Activated naive CD8-positive, alpha-beta T cell treated with anti-CD3 and anti-CD28 coated beads, Interleukin-2, amount 50 U/mL, for 16 hours (primary cell): ENCODE measurements at regions not wholly inside any gene's neighbourhood (a gene's known extent, or its start where the extent isn't known, plus 50 kb on each side); places are given as distances from the start of the nearest gene placed in this dataset.

Experiments
- DNase-seq: peaks from one replicate; pipeline ENCODE4 v3.0.0-alpha.2; 2020; ENCODE audit warnings: low read depth, low spot score

DNA sequence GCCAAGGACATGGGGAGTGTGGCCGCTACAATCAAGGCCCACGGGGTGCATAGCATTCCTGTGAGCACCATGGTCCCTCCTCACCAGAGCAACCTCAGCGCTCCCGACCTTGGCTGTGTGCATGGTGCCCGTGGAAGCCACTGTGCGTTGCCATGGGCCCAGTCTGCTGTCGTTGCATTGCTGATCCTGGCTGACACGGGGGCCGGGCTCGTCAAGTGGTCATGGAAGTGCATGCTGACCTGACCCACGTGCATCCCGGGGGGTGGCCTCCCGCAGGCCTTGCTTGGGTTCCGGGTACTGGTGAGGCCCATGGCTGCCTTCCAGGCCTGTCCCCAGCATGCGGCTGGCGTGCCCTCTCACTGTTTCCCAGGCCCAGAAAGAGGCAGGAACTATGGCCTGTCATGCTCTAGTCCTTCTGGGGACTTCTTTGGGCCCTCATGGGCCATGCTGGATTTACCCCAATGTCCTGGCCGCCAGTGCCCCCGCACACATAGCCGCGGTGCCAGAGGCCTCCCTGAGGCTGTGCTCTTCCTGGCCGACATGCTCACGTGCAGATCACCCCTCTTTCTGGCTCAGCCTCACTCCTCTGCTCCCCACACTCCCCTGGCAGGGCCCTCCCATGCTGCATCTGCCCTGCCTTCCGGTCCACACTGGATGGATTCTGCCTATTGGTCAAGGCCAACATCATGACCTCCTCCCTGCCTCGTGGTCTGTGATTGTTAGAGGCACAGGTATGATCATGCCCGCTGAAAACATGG lies 1258.0 kb downstream of the BRD1 start:
- no peak for DNase-seq

DNA sequence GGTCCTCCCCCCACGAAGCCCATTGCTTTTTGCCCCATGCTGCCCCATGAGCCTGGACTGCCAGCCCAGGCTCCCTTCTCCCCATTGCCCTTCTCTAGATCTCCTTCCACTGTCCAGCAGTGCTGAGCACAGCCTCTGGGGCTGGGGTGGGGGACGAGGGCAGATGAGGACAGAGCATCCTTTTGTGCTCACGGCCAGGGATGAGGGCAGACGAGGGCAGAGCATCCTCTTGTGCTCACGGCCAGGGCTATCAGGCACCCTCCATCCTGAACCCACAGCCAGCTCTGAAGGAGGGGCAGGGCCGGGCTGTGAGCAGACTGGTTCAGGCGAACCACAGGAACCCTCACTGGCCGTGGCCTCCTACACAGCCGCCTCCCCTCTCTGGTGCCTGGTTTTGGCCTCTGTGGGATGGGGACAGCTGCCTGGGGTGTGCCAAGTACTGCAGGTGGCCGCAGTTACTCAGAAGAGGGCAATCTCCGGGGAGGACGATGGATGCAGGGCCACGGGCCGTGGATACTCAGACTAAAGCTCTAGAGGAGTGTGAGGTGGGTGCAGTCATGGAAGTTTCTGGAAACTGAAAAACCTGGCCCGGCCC lies 1258.8 kb downstream of the BRD1 start:
- no peak for DNase-seq

DNA sequence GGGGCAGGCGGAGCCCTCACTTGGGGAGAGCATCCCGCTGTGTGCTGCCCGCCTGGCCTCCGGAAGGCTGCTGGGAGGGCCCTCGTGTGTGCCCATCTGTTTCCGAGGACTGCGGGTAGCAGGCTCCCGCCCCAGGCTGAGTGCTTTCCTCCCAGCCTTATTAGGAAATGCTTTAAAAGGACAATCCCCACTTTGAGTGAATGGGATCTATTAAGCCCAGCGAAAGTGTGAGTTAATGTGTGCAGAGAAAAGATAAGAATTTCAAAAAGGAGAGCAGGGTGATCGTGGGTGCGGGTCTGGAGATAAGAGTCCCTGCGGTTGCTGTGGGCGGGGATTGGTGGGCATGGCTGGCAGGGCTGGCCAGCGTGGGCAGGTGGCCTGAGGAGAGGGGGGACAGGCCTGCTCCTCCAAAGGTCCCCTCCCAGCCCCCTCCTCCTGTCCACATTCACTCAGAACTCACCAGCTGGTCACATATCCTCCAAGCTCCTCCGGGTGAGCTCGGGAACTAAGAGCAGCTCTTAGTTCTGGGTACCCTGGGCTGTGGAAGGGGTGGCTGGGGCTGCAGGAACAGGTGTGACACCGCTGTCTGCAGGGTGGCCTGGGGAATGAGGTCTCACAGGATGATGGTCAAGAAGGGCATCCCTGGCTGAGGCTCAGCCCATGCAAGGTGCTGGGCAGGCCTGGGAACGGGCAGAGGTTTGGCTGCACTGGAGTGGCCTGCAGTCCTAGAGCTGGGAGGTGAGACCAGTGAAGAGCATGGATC lies 1260.3 kb downstream of the BRD1 start:
- no peak for DNase-seq

DNA sequence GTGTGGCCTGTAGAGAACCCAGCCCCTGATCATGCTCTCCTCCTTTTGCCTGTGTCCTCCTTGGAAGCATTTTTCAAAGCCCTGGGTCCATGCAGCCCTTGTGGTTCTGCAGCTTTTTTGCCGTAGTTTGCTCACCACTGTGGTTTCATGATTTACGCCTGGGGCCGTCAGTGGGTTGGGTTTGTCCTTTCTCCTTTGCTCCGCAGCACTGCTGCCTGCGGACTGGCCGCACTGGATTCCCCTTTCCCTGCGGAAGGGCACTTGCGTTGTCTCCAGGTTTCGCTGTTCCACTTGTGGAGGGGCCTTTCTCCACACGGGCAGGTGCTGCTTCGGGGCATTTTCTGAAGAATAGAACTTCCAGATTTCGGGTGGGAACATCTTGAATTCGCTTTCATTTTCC lies 1260.9 kb downstream of the BRD1 start:
- DNase-seq, result no peak

DNA sequence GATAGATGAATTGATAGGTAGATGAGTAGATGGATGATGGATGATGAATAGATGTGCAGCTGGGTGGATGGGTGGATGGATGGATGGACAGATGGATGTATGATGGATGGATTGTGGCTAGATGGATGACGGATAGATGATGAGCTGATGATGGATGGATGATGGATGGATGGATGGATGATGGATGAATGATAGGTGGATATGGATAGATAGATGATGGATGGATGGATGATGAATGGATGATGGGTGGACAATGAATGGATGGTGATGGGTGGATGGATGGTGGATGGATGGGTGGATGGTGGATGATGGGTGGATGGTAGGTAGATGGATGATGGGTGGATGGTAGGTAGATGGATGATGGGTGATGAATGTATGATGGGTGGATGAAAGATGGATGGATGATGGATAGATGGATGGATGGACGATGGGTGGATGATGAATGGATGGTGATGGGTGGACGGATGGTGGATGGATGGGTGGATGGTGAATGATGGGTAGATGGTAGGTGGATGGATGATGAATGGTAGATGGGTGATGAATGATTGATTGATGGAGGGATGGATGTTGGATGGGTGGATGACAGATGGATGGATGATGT lies 1261.7 kb downstream of the BRD1 start:
- DNase-seq, result no peak

DNA sequence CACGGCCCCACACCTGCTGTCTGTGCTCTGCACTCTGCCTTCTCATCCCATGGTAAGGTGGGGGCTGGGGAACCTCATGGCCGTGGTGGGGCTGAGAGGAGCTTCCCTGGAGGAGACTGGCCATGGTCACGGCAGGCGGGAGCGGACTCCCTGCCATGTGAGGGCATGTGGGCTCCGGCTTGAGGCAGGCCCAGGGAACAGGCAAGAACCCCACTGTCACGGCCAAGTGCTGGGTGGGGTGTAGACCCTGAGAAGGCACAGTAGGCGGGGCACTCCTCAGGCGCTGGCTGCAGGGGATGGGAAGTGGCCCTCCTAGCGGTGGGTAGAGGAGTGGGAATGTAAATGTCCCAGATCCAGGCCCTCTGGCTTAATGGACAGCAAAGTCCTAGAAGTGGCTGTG lies 1262.7 kb downstream of the BRD1 start:
- DNase-seq, result no peak

DNA sequence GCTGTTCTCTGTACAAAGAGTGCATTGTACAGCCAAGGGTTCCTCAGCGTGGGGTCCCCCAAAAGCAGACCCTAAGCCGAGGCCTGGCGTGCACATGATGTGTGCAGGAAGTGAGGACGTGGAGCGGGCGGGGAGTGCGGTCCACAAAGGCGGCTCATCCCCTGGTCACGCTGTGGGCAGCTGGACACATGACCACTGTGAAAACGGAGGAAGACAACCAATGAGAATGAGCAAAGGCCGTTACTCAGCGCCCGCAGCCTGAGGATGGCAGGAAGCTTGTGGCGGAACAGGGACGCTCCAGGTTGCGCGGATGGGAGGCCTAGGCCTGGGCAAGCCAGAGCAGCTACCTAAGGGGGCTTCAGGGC lies 1263.7 kb downstream of the BRD1 start:
- no peak for DNase-seq

DNA sequence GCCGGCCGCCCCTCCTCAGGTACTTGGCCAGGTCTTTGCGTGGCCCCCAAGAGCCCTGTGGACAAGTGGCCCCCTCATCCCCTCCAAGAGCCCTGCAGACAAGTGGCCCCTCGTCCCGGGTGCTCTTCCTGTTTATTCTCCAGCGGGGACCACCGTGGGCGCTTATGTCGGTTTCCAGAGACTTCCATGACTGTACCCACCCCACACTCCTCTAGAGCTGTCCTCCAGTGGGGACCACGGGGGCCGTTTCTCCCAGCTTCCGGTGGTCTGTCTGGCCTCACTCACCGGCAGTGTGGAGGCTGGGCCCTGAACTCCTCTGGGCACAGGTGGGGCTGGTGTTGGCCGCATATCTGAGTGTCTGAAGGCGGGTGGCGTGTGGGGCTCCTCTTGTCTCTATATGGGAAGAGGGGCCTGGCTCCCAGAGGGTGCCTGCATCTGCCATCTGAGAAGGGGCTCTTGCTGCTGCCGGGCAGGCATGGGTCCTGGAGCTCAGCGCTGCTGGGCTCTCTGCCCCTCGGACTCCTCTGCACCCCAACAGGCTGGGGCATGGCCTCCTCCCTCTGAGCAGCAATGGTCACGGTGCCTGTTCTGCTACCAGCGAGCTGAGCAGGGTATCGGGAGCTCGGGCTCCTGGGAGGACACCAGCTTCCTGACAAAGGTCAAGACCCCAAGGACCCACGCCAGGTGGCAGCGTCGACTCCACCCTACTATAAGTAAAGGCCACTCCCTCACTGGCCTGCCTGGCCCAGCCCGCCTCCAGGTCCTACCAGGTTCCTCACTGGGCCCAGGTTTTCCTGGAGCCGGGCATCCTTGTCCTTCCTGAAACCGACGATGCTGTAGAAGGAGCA lies 1264.3 kb downstream of the BRD1 start:
- no peak for DNase-seq

DNA sequence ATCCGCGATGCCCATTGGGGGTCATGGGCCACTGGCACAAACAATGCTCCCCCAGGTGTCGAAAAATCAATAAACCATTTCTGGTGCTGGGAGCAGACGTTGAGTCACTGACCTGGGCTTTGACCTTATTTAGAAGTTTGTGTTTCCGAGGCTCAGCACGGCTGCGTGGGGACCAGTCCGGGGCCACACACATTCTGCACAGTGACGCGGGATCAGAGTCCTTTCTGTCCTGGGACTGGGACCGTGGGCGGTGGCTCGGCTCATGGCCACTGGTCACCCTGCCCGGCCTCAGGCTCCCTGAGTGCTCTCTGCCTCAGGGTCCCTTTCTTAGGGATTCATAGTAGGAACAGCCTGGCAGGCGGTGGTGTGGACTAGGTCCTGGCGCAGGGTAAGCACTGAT lies 1266.0 kb downstream of the BRD1 start:
- DNase-seq, result no peak

DNA sequence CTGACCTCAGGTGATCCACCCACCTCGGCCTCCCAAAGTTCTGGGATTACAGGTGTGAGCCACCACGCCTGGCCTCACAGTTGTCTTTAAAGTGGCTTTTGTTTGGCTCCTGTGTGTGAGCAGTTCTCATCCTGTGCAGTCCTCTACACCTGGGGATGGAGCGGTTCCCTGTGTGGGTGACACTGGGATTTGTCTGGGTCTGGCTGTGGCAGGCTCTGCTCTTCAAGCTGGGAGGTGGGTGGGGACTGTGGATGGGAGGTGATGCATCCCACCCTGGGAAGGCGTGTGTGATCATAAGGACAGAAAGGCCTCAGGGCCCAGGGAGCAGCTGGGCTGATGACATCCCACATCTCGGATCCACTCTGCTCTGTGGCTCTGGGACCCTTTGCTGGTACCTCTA lies 1266.8 kb downstream of the BRD1 start:
- DNase-seq, result no peak

DNA sequence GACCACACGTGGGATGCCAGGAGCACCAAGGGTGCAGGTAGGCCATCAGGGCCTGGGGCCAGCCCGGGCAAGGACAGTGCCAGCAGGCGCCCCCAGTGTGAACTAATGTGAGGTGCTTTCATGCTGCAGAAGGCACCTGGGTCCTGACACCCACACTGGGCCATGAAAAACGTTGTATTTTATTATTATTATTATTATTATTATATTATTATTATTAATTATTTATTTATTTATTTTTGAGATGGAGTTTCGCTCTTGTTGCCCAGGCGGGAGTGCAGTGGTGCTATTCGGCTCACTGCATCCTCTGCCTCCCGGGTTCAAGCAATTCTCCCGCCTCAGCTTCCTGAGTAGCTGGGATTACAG lies 1267.3 kb downstream of the BRD1 start:
- DNase-seq, result no peak

DNA sequence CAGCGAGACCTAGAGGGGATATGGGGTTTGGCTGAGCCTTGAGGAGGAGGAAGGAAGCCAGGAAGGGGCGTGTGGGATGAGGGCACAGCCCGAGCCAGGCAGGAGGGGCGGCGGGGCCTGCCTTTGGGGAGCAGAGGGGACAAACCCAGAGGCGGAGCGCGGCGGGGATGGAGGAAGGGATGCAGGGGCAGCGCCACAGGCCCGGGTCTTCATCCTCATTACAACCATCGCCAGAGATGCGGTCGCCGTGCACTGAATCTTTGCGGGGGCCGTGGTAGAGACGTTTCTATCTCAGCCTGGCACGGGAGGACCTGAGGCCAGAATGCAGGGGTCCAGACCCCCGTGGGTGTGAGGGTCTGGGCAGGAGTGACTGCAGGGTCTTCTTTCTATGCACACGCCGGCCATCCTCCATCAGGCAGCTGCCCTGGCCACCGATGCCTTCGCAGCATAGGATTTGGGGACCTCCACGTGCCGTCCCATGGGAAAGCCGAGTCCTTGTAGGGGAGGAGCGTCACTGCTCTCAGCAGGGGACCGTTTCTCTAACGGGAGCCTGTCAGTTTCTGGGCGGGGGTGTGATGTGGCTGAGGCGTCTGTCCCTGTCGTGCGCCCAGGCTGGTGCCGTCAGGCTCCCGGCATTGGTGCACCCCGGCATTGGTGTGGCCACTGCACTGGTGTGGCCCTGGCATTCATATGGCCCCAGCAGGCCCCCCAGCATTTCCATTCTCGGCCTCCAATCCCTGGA lies 1267.9 kb downstream of the BRD1 start:
- no peak for DNase-seq

DNA sequence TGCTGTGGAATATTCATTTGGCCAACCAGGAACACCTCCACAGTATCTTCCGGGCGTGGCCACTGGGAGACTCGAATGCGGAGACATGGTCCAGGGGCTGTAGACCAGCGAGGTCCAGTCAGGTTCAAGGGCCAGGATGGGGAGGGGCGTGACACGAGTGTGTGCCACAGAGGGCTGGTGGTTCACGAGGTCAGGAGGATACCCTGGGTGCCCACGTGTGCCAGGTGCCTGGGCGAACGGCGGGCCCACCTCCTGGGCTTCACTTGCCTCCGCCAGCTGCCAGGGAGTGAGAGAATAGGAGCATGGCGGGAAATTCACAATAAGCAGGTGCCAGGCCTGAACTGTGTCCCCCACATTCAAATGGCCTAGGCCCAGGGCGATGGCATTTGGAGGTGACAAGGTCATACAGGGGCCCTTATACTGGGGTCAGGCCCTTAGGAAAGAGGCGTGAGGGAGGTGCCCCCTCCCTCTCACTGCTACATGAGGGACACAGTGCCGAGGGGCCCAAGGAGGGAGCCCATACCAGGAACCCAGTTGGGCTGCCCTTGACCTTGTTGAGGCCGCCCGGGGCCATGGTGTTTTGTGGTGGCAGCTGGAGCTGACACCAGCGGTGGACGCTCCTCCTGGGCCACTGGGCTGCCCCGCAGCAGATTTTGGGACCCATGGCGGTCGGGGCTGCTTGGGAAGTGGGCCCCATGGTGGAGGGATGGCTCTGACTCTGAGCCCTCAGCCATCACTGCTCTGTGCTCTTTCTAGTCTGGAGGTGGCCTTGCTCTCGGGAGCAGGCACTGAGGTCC lies 1268.9 kb downstream of the BRD1 start:
- no peak for DNase-seq

DNA sequence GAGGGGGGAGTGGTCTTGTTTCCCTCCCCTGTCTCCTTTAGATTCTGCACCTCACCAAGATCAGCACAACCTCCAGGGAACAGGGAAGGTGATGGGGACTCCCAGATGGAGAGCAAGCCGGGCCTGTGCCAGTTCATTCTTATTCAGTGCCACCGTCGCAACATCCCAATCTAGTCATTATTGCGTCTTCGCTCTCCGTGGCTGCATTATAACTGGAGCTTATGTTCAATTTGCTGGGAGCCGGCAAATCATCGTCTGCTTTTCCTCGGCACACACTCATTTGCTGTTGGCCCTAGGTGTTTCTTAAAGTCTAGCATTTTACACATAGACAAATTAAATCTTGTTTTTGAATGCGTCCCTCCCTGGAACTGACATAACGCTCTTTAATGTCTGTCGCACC lies 1269.7 kb downstream of the BRD1 start:
- no peak for DNase-seq

DNA sequence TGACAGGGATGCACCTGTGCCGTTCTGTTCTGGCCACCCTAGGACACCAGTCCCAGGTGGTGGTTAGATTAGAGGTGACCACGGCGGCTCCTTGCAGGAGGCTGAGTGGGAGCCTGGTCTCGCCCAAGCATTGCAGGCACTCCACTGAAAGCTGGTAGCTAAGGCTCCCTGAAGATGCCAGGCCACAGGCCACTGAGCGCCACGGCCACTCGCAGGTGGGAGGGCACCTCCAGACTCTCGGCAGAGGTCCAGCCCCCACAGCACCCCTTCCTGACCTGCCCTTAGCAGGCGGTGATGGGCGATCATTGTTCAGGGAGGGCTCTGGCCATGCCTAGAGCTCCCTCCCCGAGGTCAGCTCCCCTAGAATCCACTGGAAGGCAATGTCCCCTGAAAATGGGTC lies 1270.2 kb downstream of the BRD1 start:
- DNase-seq, result no peak

DNA sequence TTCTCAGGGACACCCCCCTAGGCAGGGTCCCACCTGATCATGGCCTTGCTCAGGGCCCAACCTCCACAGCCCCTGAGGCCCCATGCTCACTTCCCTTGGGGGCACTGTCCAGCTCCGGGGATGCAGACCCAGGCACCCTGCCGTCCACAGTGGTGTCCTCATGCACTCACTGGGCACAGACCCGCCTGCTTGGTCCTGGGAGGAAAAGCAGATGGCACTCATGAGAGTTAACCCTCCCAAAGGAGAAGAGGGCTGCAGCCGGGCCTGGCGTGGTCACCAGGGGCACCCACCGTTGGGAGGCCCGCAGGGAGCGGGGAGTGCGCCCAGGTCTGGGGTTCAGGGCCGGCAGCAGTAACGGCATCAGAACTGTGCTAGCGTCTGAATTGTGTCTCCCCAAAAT lies 1270.9 kb downstream of the BRD1 start:
- no peak for DNase-seq

DNA sequence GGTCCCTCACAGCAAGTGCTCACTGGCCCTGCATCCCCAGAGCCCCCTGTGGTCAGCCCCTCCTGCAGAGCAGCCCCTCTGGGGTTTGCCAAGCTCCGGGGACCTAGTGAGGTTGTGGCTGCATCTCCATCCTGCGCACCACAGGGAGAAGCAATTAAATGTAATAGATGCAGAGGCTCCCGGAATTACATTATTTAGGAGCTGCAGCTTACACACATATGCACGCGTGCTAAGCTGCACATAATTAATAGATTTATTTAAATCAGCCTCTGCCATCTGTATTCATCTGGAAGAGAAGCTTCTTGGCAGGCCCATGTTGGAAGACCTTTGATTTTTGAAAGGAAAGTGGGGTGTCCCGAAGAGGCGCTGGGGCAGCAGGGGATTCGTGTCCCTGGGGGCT lies 1271.5 kb downstream of the BRD1 start:
- no peak for DNase-seq

DNA sequence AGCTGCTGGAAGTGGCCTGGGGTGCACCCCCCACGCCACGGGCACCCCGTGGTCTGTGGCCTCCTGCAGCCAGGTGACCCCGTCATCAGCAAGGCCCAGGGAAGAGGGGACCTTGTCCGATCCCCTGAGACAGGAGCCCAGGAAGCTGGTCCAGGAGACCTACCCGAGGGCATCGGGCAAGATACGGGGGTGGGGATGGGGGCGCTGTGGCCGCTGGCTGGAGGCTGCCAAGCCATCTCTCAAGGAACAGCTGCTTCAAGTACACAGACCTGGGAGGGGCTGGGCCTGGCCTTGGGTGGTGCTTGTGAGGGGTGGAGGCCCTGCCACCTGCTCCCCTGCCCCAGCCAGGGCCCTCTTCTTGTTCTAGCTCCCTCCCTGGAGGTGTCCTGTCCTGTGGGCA lies 1272.1 kb downstream of the BRD1 start:
- no peak for DNase-seq

DNA sequence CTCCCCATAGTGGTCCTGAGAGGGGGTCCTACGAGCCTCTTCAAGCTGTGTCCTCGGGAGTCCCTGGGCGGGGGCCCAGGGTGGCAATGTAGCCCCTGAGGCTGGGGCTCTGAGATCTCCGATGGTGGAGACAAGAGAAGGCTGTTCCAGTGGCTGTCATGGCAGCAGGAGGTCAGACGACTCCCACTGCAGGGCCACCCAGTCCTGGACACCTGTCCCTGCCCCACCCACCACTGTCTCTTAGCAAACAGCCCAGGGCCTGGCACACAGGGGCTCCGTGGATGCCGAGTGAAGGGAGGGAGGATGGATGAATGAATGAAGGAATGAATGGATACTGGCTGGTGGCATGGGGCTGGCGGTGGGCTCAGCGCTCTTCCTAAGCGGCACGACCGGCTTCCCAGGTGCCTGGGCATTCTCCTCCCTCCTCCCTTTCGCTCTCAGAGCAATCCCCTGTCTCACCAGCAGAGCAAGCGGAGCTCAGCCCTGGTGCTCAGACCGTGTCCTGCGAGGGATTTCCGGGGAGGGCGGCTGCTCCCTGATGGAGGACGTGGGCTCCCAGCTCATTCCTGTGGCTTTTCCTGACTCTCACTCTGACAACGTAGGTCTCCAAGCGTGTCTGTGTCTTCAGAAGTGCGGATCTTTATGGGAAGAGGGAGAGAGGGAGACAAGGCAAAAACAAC lies 1272.6 kb downstream of the BRD1 start:
- DNase-seq, result no peak
